ENCODE measurements at regions not wholly inside any gene's neighbourhood (a gene's known extent, or its start where the extent isn't known, plus 50 kb on each side); places are given as distances from the start of the nearest gene placed in this dataset.

- intact Hi-C loops (cut with DNase I) = no loop called here
These were observed 501.0 kb downstream of the GADD45G start for GRCh38 chr9:90105773-90106172.

GRCh38 chr9:90107040-90107725, 502.4 kb downstream of the GADD45G start:
- intact Hi-C loops (cut with DNase I) = no loop called here
- ATAC-seq = peak; percentile 54 to 87
- DNase-seq = no peak

More at GRCh38 chr9:90105773-90106172, 501.0 kb downstream of the GADD45G start:
- DNase-seq = no peak
- no peak for ATAC-seq

GRCh38 chr9:90107726-90108655, 503.2 kb downstream of the GADD45G start:
- ATAC-seq = peak; percentile 36 to 82
- intact Hi-C loops (cut with DNase I) = no loop called here
- no peak for DNase-seq

GRCh38 chr9:90112788-90113187, 508.0 kb downstream of the GADD45G start:
- intact Hi-C loops (cut with DNase I) = no loop called here
- DNase-seq = no peak

GRCh38 chr9:90114641-90115425, 510.0 kb downstream of the GADD45G start:
- intact Hi-C loops (cut with DNase I) = no loop called here
- DNase-seq (no peak), ATAC-seq (no peak)

More at GRCh38 chr9:90112788-90113187, 508.0 kb downstream of the GADD45G start:
- ATAC-seq = peak in 1 of 2 donors; percentile 67

GRCh38 chr9:90121762-90122161, 517.0 kb downstream of the GADD45G start:
- intact Hi-C loops (cut with DNase I) = no loop called here
- DNase-seq (no peak), ATAC-seq (no peak)

GRCh38 chr9:90124961-90125360, 517.7 kb downstream of the DIRAS2 start:
- intact Hi-C loops (cut with DNase I) = no loop called here
- no peak for DNase-seq
- no peak for ATAC-seq

- intact Hi-C loops (cut with DNase I) = no loop called here
- DNase-seq (no peak), ATAC-seq (no peak)
These were observed 514.7 kb downstream of the DIRAS2 start for GRCh38 chr9:90127923-90128322.

GRCh38 chr9:90128587-90129190, 513.9 kb downstream of the DIRAS2 start:
- no peak for DNase-seq
- intact Hi-C loops (cut with DNase I) = no loop called here
- ATAC-seq = no peak

GRCh38 chr9:90129446-90129845, 513.2 kb downstream of the DIRAS2 start:
- no peak for ATAC-seq
- no peak for DNase-seq
- intact Hi-C loops (cut with DNase I) = no loop called here

GRCh38 chr9:90131568-90131967, 511.1 kb downstream of the DIRAS2 start:
- ATAC-seq (no peak), DNase-seq (no peak)
- intact Hi-C loops (cut with DNase I) = no loop called here

GRCh38 chr9:90132866-90133265, 509.8 kb downstream of the DIRAS2 start:
- DNase-seq (no peak), ATAC-seq (no peak)
- intact Hi-C loops (cut with DNase I) = no loop called here

- no peak for DNase-seq
- intact Hi-C loops (cut with DNase I) = no loop called here
- no peak for ATAC-seq
These were observed 504.8 kb downstream of the DIRAS2 start for GRCh38 chr9:90137801-90138200.

GRCh38 chr9:90140131-90140818, 502.3 kb downstream of the DIRAS2 start:
- no peak for ATAC-seq
- intact Hi-C loops (cut with DNase I) = loop anchor here (5.0 to 10.0 kb wide), 3 partner anchors 635 to 732 kb away; no protein-coding TSS in a partner anchor

GRCh38 chr9:90141723-90142122, 500.9 kb downstream of the DIRAS2 start:
- ATAC-seq (no peak), DNase-seq (no peak)
- intact Hi-C loops (cut with DNase I) = loop anchor here (5.0 to 10.0 kb wide), 3 partner anchors 633 to 731 kb away; no protein-coding TSS in a partner anchor

More at GRCh38 chr9:90140131-90140818, 502.3 kb downstream of the DIRAS2 start:
- DNase-seq = no peak

- DNase-seq (peak; percentile 42), ATAC-seq (no peak)
- intact Hi-C loops (cut with DNase I) = loop anchor here (5.0 to 10.0 kb wide), 3 partner anchors 632 to 730 kb away; no protein-coding TSS in a partner anchor
These were observed 500.0 kb downstream of the DIRAS2 start for GRCh38 chr9:90142580-90142979.

GRCh38 chr9:90147426-90147825, 495.2 kb downstream of the DIRAS2 start:
- no peak for ATAC-seq
- intact Hi-C loops (cut with DNase I) = loop anchor here in 1 of 2 donors (10.0 kb wide), 1 partner anchor 627 kb away; no protein-coding TSS in a partner anchor

GRCh38 chr9:90156318-90156717, 486.3 kb downstream of the DIRAS2 start:
- DNase-seq (no peak), ATAC-seq (no peak)
- intact Hi-C loops (cut with DNase I) = no loop called here

More at GRCh38 chr9:90147426-90147825, 495.2 kb downstream of the DIRAS2 start:
- no peak for DNase-seq
